NCI-H2107 (cell line): ENCODE measurements at regions not wholly inside any gene's neighbourhood (a gene's known extent, or its start where the extent isn't known, plus 50 kb on each side); places are given as distances from the start of the nearest gene placed in this dataset.

Experiments used
- DNase-seq: peaks from one replicate; lab custom pipeline; 2025; lab: John Stamatoyannopoulos, UW

- no peak for DNase-seq
Measured at GRCh38 chr16:50992350-50993032, 158.6 kb downstream of the SALL1 start.

GRCh38 chr16:50991436-50991835, 159.6 kb downstream of the SALL1 start:
- DNase-seq, result no peak

- DNase-seq, result no peak
Measured at GRCh38 chr16:50991006-50991405, 160.1 kb downstream of the SALL1 start.

GRCh38 chr16:50989047-50989446, 162.0 kb downstream of the SALL1 start:
- DNase-seq, result no peak

GRCh38 chr16:50988441-50988840, 162.6 kb downstream of the SALL1 start:
- no peak for DNase-seq

- no peak for DNase-seq
Measured at GRCh38 chr16:50986453-50986852, 164.6 kb downstream of the SALL1 start.

- no peak for DNase-seq
Measured at GRCh38 chr16:50985733-50986132, 165.3 kb downstream of the SALL1 start.

GRCh38 chr16:50984688-50985087, 166.4 kb downstream of the SALL1 start:
- DNase-seq, result no peak

GRCh38 chr16:50982808-50983207, 168.3 kb downstream of the SALL1 start:
- no peak for DNase-seq

GRCh38 chr16:50981951-50982350, 169.1 kb downstream of the SALL1 start:
- no peak for DNase-seq

GRCh38 chr16:50980666-50981065, 170.4 kb downstream of the SALL1 start:
- DNase-seq, result no peak

- no peak for DNase-seq
Measured at GRCh38 chr16:50979806-50980620, 171.1 kb downstream of the SALL1 start.

- no peak for DNase-seq
Measured at GRCh38 chr16:50977138-50977537, 173.9 kb downstream of the SALL1 start.

GRCh38 chr16:50974438-50975036, 176.5 kb downstream of the SALL1 start:
- DNase-seq, result no peak

- no peak for DNase-seq
Measured at GRCh38 chr16:50972876-50973275, 178.2 kb downstream of the SALL1 start.

- no peak for DNase-seq
Measured at GRCh38 chr16:50970281-50970680, 180.8 kb downstream of the SALL1 start.

- DNase-seq, result no peak
Measured at GRCh38 chr16:50967827-50968612, 183.1 kb downstream of the SALL1 start.

- DNase-seq, result no peak
Measured at GRCh38 chr16:50964491-50964890, 186.6 kb downstream of the SALL1 start.

- DNase-seq, result no peak
Measured at GRCh38 chr16:50961952-50962351, 189.1 kb downstream of the SALL1 start.

GRCh38 chr16:50960517-50961202, 190.4 kb downstream of the SALL1 start:
- DNase-seq, result no peak

GRCh38 chr16:50957056-50957455, 194.0 kb downstream of the SALL1 start:
- DNase-seq, result no peak

- no peak for DNase-seq
Measured at GRCh38 chr16:50956637-50957036, 194.4 kb downstream of the SALL1 start.
